ENCODE measurements at regions not wholly inside any gene's neighbourhood (a gene's known extent, or its start where the extent isn't known, plus 50 kb on each side); places are given as distances from the start of the nearest gene placed in this dataset.

- TF ChIP-seq RAD21 (IDR thresholded peaks at IDR 0.05; ENCODE audit: low read depth) (no peak), REST (IDR thresholded peaks at IDR 0.05; ENCODE audit: low read depth) (no peak), EGR1 (IDR thresholded peaks at IDR 0.05; ENCODE audit: low read depth) (no peak), POLR2A (IDR thresholded peaks at IDR 0.05; ENCODE audit: borderline replicate concordance, extremely low read depth, insufficient read depth, insufficient read length) (no peak), ZNF274 (IDR thresholded peaks at IDR 0.05; ENCODE audit: low read depth, low read length) (no peak), ZBTB33 (IDR thresholded peaks at IDR 0.05; ENCODE audit: extremely low read depth, insufficient replicate concordance, low read length) (no peak), ZFX (IDR thresholded peaks at IDR 0.05) (no peak), CEBPB (IDR thresholded peaks at IDR 0.05; ENCODE audit: low read depth) (no peak), JUND (IDR thresholded peaks at IDR 0.05) (no peak), SIN3A (IDR thresholded peaks at IDR 0.05; ENCODE audit: low read depth) (no peak), SP1 (IDR thresholded peaks at IDR 0.05; ENCODE audit: low read depth) (no peak)
- Histone ChIP-seq H3K4me2 (ENCODE audit: low read length) (no peak overlapping the region), H3K27me3 (ENCODE audit: insufficient read depth, low read length) (no peaks in the 10 kb centered on the region), H3K4me3 (replicated peaks in 1 of 2; ENCODE audit: low read depth in 1 of 2, low read length in 2 of 2) (no peak overlapping the region), H3K9me3 (ENCODE audit: control insufficient read depth in 1 of 2, insufficient read depth in 1 of 2, low read depth in 1 of 2, low read length in 2 of 2) (no peaks in the 10 kb centered on the region), H2AFZ (ENCODE audit: low read depth, low read length, poor library complexity, severe bottlenecking) (no peak overlapping the region), H3K27ac (ENCODE audit: low read depth, low read length) (no peak overlapping the region), H3K36me3 (ENCODE audit: control insufficient read depth in 1 of 2, insufficient read depth in 2 of 2, low read length in 2 of 2) (no peaks in the 10 kb centered on the region), H3K4me1 (ENCODE audit: control insufficient read depth in 1 of 2, insufficient read depth in 2 of 2, low read length in 2 of 2) (peaks cover 0 to 4% of the 10 kb centered on the region in 2 experiments; a peak in 1 of 4 replicates), H3K79me2 (ENCODE audit: insufficient read depth, low read length) (no peaks in the 10 kb centered on the region), H3K9ac (ENCODE audit: low read length) (no peak overlapping the region), H4K20me1 (ENCODE audit: insufficient read depth) (no peaks in the 10 kb centered on the region), H3K9me2 (ENCODE audit: insufficient read depth) (no peaks in the 10 kb centered on the region)
- BruUV-seq (replicated peaks), result no TSS peak
- DNase-seq (ENCODE audit: low read depth, low spot score) (no peak), ATAC-seq (no peak)
- ChIA-PET POLR2A (no interaction called here), RAD21 (ENCODE audit: low non-redundant PET in 1 of 2, low total read pairs in 2 of 2, uncharacterized antibody in 2 of 2, unreplicated experiment in 2 of 2) (no interaction called here), CTCF (no interaction called here)
- intact Hi-C loops (cut with micrococcal nuclease), result no loop called here
Observed at GRCh38 chr11:70707821-70708220, 309.5 kb downstream of the CTTN start.
